HG03175 (cell line): ENCODE measurements at regions not wholly inside any gene's neighbourhood (a gene's known extent, or its start where the extent isn't known, plus 50 kb on each side); places are given as distances from the start of the nearest gene placed in this dataset.
"Not testable (repeated sequence)": the region's sequence is repeated elsewhere in the genome, so short reads cannot be mapped to it uniquely, and the experiment has no call there.

Source experiments
- ATAC-seq: cut with Tn5 transposase; IDR thresholded peaks from one replicate; pipeline ENCODE4 v1.9.1; 2021; ENCODE audit warnings: mild to moderate bottlenecking, moderate library complexity; ENCODE audit not compliant: unreplicated experiment

GRCh38 chr5:69000949-69001348 lies 92.9 kb upstream of the SLC30A5 start:
- no peak for ATAC-seq

GRCh38 chr5:69001627-69002026 lies 92.2 kb upstream of the SLC30A5 start:
- ATAC-seq = no peak

- ATAC-seq = no peak
Measured at GRCh38 chr5:69004127-69004526, 89.7 kb upstream of the SLC30A5 start.

- no peak for ATAC-seq
Measured at GRCh38 chr5:69004676-69005075, 89.1 kb upstream of the SLC30A5 start.

- no peak for ATAC-seq
Measured at GRCh38 chr5:69006030-69006429, 87.8 kb upstream of the SLC30A5 start.

GRCh38 chr5:69007163-69007562 lies 86.7 kb upstream of the SLC30A5 start:
- ATAC-seq = no peak

- ATAC-seq = peak; percentile 88
Measured at GRCh38 chr5:69007726-69008368, 86.0 kb upstream of the SLC30A5 start.

- no peak for ATAC-seq
Measured at GRCh38 chr5:69010476-69010875, 83.3 kb upstream of the SLC30A5 start.

- ATAC-seq = no peak
Measured at GRCh38 chr5:69011910-69012309, 81.9 kb upstream of the SLC30A5 start.

GRCh38 chr5:69013481-69013880 lies 80.3 kb upstream of the SLC30A5 start:
- ATAC-seq = no peak

- ATAC-seq = not testable (repeated sequence)
Measured at GRCh38 chr5:69014007-69014406, 79.8 kb upstream of the SLC30A5 start.

- ATAC-seq = no peak
Measured at GRCh38 chr5:69019668-69020375, 74.0 kb upstream of the SLC30A5 start.

GRCh38 chr5:69024241-69024651 lies 69.6 kb upstream of the SLC30A5 start:
- ATAC-seq = no peak

GRCh38 chr5:69029292-69029691 lies 64.5 kb upstream of the SLC30A5 start:
- no peak for ATAC-seq

GRCh38 chr5:69030358-69031062 lies 63.3 kb upstream of the SLC30A5 start:
- ATAC-seq = no peak

- ATAC-seq = no peak
Measured at GRCh38 chr5:69032009-69032408, 61.8 kb upstream of the SLC30A5 start.

- no peak for ATAC-seq
Measured at GRCh38 chr5:69033690-69034089, 60.1 kb upstream of the SLC30A5 start.

GRCh38 chr5:69034898-69035297 lies 58.9 kb upstream of the SLC30A5 start:
- ATAC-seq = no peak

GRCh38 chr5:69035665-69036064 lies 58.1 kb upstream of the SLC30A5 start:
- ATAC-seq = no peak

GRCh38 chr5:69038539-69038938 lies 55.3 kb upstream of the SLC30A5 start:
- ATAC-seq = no peak

- ATAC-seq = no peak
Measured at GRCh38 chr5:69039829-69040228, 54.0 kb upstream of the SLC30A5 start.

- ATAC-seq = peak; percentile 41
Measured at GRCh38 chr5:69042500-69042899, 51.3 kb upstream of the SLC30A5 start.
